ENCODE measurements at regions not wholly inside any gene's neighbourhood (a gene's known extent, or its start where the extent isn't known, plus 50 kb on each side); places are given as distances from the start of the nearest gene placed in this dataset.

DNA sequence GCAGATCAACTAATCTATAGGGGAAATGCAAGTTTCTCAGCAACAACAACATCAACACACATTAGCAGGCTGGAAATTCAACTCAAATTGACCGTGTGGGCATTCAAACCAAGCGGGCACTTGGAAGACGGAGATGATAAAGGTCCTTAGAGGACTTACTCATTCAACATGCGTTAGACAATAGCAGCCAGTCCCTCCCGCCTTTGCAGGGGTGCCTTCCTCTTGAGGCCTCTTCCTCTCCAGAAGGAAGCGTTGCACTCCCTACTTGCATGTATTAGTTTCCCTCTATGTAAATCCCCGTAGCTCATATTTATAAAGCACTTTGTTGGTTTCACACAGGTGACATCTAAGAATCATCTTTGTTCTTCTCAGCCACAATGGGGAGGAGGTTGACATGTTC, 300.8 kb upstream of the STXBP5 start:
- no peak for DNase-seq (ENCODE audit: low read depth)

- no peak for DNase-seq (ENCODE audit: low read depth)
These were observed 299.6 kb upstream of the STXBP5 start for GRCh38 chr6:146904596-146904995.

DNA sequence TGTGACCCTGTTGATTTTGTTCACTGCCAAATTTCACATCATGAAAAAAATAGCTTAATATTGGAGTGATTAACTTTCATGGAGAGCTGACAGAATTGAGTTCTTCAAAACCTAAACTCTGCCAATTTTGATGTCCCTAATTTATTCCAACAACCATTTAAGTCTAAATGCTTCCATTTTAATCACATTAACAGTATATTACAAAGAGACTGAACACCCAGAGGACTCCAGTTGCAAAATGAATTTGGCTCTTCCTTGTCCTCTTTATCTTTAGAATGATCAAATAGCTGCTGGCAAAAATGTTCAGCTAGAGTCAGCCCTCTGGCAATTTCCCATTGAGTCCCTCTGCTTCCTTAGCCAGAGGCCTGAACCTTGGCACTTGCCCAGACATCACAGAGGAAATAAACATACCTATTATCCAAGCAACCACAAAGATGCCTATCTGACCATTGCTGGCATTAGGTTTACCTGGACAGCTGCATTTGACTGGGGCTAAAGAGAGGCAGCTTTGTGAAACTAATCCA, 299.0 kb upstream of the STXBP5 start:
- peak; percentile 60 for DNase-seq (ENCODE audit: low read depth)

GRCh38 chr6:146908786-146909185, 295.4 kb upstream of the STXBP5 start:
- DNase-seq (ENCODE audit: low read depth): no peak

- DNase-seq (ENCODE audit: low read depth): no peak
These were observed 294.8 kb upstream of the STXBP5 start for GRCh38 chr6:146909376-146909775.

DNA sequence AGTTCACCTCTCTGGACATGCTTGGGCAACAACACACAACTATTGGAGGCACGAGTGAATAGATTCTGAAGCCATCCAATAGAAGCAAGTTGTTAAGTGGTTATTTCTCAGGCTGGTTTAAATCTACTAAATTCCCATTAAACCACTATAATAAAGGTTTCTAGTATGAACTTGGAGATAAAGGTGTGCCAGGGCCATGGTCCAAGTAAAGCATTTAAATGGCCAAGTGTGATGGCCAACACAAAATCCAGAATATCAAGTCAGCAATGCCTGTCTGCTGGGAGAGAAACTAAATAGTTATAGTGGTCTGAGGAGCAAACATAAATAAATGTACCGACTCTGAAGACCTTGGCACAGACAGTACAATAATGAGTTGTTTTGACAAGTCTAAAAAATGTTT, 294.3 kb upstream of the STXBP5 start:
- DNase-seq (ENCODE audit: low read depth): no peak

- no peak for DNase-seq (ENCODE audit: low read depth)
These were observed 293.6 kb upstream of the STXBP5 start for GRCh38 chr6:146910611-146911010.

DNA sequence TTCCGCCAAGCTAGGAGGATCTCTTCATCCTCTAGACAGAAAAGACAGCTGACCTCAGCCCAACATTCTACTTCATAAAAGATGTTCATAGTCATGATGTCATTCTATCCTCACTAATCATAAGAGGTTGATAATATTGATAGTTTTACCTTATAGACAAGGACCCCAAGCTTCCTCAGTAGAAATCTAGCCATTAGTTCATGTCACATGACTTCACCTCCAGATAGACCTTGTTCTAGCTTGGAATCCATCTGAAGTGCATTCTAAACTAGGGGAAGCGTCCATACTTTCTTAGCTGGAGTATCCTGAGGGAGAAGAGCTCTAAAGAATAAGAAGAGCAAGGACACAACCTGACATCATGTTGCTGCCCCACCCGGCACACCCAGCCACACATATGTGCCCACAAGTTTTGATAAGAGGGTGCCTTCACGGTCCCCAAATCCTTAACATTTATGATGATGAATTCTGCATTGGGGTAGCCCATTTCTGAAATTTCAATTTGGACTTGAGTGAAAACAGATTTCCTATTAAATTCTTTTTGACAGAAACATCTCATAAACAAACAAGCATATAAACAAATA, 292.5 kb upstream of the STXBP5 start:
- DNase-seq (ENCODE audit: low read depth): no peak

DNA sequence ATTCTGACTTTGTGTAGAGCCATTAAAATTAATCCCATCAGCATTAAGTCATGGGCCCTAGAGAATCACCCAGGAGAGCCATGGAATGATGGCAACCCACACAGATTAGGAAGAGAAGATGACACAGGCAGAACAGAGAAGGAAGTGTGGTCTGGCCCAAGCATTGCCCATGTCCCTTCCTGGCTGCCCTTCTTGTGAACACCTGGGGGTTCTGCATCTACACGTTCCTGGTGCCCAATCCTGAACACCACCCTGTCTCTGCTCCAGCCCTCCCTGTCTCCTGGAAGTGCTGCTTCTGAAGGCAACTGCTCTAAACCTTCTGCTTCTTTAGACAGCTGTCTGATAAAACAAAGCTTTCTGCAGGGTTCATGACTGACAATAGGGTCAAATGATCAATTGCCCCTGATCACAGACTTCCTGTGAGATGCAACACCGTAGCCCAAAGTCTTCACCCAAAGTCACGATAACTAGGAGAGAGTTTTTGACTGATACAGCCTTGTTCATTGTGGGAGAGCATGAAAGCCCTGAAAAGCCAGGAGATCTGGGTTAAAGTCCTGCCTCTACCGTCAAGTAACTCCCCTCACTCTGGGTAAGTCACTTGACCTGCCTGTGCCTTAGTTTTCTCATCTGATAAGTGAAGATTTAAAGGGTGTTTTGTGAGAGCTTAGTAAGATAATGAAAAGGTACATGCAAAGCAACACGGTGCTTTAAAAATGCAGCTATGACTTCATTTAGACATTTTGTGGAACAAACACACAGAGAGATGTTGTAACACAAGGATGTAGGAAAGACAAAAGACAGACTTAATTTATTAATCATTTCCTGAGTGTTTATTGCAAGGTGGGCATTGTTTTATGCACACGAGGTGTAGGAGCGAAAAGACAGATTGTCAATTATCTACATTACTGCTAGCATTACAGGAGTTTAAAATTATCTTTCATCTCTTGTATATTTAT, 291.2 kb upstream of the STXBP5 start:
- DNase-seq (ENCODE audit: low read depth): no peak

DNA sequence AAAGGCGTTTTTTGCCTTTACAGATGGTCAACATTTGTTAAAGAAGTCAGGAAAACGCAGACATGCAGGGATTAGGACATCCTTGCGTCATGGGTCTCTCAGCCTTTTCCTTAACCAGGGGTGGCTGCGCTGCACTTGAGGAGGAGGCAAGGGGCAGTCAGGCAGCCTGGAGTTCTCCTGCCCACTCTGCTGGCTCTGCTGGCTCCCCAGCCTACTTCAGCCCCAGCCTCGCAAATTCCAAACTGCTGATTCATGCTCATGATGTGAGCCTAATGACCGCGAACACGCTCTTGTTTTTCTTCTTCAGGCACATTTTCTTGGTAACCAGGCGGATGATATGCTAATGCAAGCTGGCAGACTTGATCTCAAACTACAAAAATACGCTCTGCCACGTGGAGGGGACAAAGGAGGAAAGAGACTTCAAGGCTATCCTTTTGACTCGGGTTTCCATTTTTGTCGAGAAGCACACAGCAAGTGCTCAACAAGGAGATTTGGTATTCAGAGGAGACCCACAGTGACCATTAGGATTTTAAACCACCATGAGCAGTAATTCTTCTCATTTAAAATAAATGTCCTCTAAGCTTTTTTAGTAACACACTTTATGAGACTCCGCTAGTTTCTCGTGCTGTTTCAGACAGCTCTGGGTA, 290.3 kb upstream of the STXBP5 start:
- DNase-seq (ENCODE audit: low read depth): peak; percentile 96

DNA sequence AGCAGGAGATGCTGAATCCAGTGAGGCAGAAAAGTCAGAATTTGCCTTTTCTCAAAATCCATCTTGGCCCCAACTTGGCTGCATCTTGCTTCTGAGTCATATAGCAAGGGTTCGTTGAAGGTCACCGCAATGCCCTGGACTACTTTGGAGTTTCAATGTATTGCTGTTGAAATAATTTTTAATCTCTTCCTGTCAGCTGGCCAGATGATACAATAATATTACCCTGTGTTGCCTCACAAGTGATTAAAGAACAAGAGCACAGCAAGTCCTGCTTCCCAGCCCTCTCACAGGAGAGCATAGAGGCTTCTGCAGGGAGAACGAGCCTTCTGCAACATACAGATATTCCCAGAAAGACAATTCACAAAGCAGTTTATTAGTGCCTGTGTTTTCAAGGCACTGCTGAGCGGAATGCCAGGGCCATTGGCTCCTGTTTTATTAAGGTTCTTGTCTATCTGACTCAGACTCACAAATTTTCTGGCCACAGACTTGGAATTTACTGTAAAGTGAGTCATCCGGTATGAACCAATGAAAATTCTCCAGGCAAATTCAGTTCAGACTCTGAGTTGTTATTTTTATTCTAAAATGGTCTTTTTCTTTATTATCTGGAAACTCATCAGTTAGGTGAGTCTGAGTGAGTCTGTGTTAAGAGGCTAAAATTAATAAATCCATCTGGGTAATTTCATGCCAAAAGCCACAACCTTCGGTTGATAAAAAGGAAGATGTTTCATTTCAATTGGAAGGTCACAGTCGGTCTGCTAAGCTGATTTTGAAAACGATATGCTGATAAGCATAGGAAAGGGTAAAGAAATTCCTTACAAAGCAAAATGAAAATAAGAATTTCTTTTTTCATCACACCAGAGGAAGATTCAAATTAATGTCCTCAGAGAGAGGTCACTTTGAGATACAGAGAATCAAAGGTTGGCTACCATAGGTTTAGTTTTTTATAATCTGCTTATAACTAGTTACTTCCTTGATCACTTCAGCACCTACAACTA, 289.4 kb upstream of the STXBP5 start:
- DNase-seq (ENCODE audit: low read depth): peak; percentile 90

DNA sequence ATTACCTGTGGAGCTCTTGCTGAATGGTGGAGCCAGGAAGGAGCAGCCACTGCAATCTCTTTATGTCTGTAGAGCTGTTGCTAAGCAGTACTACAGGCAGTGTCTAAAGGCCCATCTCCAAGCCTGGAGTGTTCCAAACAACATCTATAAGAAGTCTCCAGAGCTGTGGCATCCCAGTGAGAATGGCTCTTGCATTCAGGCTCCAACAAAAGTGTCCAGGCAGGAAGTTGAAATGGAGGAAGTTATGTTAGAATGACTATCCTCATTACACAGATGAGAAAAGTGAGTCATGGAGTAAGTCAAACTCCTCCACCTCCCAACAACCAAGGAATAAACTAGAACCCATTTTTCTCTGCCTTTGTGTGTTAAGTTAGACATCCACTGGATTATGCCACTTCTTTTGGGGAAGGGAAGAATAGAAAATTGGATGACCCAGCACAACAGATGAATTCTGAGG, 288.5 kb upstream of the STXBP5 start:
- DNase-seq (ENCODE audit: low read depth): no peak

GRCh38 chr6:146916435-146917025, 287.7 kb upstream of the STXBP5 start:
- no peak for DNase-seq (ENCODE audit: low read depth)

GRCh38 chr6:146917182-146917581, 287.0 kb upstream of the STXBP5 start:
- DNase-seq (ENCODE audit: low read depth): no peak

GRCh38 chr6:146917979-146918378, 286.2 kb upstream of the STXBP5 start:
- no peak for DNase-seq (ENCODE audit: low read depth)

GRCh38 chr6:146919017-146919416, 285.2 kb upstream of the STXBP5 start:
- no peak for DNase-seq (ENCODE audit: low read depth)

GRCh38 chr6:146923205-146923833, 280.9 kb upstream of the STXBP5 start:
- no peak for DNase-seq (ENCODE audit: low read depth)

GRCh38 chr6:146925846-146926245, 278.4 kb upstream of the STXBP5 start:
- DNase-seq (ENCODE audit: low read depth): no peak

- DNase-seq (ENCODE audit: low read depth): no peak
These were observed 275.7 kb upstream of the STXBP5 start for GRCh38 chr6:146928503-146928902.

DNA sequence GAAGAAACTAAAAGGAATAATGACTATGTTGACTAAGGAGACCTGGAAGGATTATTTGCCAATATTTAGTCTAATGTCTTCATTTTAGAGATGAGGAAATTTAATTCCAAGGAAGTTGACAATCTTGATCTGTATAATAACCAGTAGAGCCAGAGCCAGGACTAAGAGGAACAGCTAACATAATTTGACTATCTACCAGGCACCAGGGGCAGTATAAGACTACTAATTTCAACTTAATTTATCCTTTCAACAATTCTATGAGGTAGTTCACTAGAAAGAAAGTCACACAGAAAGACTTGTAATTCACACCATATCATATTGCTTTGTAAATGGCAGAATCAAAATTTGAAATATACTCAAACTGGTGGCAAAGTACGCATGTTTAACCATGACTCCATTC, 273.0 kb upstream of the STXBP5 start:
- no peak for DNase-seq (ENCODE audit: low read depth)

- DNase-seq (ENCODE audit: low read depth): no peak
These were observed 266.9 kb upstream of the STXBP5 start for GRCh38 chr6:146937316-146937715.
